HG02763 (cell line): ENCODE measurements at regions not wholly inside any gene's neighbourhood (a gene's known extent, or its start where the extent isn't known, plus 50 kb on each side); places are given as distances from the start of the nearest gene placed in this dataset.

Source experiments
- ATAC-seq: cut with Tn5 transposase; IDR thresholded peaks from one replicate; pipeline ENCODE4 v1.9.1; 2021; ENCODE audit warnings: mild to moderate bottlenecking, moderate library complexity; ENCODE audit not compliant: unreplicated experiment

DNA sequence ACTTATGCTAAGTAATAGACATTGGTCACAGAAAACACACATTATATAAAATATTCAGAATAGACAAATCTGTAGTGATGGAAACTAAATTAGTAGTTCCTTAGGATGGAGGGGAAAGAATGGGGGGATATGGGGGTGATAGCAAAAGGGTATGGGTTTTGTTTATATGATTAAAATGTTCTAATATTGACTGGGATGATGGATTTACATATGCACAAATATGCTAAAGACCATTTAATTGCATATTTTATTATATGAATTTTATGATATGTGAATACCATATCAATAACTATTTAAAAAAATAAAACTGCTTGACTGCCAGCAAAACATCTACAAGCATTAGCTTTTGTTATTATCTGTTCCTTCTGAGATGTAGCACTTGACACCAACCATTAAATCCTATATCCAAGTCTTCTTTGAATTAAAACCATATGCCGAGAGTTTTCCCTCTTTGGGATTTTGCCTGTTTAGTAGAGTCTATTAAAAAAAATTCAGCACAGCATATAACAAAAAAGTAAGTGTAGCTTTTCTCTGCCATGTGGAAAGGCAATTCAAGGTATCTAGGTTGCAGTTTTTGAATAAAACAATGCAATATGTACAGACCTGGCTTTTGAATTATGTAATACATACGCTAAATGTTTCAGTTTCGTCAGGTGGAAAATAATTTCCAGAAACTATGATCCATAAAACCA, 2584.1 kb upstream of the PCDH20 start:
- no peak for ATAC-seq

GRCh38 chr13:63983366-63983765, 2567.7 kb upstream of the PCDH20 start:
- no peak for ATAC-seq

- no peak for ATAC-seq
Measured at GRCh38 chr13:63979951-63980350, 2564.3 kb upstream of the PCDH20 start.

DNA sequence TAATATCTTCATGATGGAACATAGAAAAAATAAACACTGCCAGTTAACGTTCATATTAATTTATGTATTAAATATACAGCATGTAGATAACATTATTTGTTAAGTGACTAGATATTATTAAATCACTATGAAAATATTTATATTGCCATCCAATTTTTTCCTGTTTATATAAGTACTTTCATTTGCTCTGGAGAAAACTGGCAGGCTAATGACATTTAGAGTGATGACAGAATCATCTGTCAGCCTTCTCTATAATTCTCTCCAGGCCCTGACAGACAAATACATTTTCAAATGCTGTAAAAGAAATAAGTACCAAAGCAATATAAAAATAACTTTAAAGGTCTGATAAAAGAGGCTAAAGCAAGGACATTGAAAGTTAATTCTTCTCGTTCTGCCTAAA, 2556.7 kb upstream of the PCDH20 start:
- ATAC-seq = no peak

GRCh38 chr13:63954683-63955082, 2539.0 kb upstream of the PCDH20 start:
- ATAC-seq = no peak

DNA sequence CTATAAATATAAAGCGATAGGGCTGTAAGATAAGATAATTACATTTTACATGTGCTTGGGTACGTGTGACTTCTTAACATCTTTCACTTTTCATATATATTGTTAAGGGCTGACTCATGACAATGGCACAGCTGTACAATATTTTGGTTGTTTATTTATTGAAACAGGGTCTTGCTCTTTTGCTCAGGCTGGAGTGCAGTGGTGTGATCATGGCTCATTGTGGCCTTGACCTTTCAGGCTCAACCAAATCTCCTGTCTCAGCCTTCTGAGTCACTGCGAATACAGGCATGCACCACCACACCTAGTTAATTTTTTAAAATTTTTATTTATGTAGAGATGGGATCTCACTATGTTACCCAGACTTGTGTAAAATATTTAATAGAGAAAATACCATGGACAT, 2532.4 kb upstream of the PCDH20 start:
- no peak for ATAC-seq

DNA sequence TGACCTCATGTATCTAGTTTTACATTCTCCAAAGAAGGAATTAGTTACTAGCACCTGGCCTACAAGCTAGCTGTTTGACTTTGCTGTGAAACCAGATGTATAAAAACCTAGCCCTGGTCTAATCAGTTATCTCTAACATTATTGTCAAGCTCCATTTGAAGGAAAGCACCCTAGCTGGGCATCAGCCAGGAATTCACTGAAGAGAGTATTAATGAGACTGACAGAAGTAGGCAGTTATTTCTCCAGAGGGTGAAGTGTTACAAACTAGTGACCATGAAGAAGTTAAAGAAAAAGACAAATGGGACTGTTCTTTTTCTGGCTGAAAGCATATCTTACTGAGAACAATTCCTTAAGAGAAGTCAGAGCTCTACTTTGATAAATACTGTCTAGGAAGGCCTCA, 2529.3 kb upstream of the PCDH20 start:
- no peak for ATAC-seq

GRCh38 chr13:63942372-63942771, 2526.7 kb upstream of the PCDH20 start:
- ATAC-seq = no peak

- ATAC-seq = no peak
Measured at GRCh38 chr13:63938851-63939250, 2523.2 kb upstream of the PCDH20 start.

DNA sequence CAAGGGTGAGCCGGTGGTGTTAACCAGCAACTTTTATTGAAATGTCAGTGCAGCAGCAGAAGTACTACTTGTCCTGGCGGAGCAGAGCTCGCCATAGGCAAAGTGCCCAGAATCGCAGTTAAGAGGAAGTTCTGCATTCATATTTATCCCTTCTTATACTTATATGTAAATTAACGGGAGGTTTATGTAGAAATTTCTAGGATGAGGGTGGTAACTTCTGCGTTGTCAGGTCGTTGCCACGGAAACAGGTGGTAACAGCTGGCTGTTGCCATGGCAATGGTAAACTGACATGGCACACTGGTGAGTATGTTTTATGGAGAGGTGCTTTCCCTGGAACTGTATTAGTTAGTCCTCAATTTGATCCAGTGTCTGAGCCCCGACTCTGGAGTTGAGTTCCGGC, 2494.9 kb upstream of the PCDH20 start:
- ATAC-seq = no peak

GRCh38 chr13:63909726-63910375, 2494.2 kb upstream of the PCDH20 start:
- ATAC-seq = no peak

DNA sequence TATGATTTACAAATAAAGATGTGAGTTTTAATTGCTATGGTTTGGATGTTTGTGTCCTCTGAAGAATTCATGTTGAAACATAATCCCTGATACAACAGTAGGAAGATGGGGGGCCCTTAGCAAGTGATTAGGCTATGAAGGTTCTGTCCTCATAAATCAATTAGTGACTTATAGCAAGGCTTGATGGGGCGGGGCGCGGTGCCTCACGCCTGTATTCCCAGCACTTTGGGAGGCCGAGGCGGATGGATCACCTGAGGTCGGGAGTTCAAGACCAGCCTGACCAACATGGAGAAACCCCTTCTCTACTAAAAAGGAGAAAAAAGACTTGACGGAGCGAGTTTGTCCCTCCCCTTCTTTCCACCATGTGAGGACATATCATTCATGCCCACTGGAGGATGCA, 2486.5 kb upstream of the PCDH20 start:
- no peak for ATAC-seq

DNA sequence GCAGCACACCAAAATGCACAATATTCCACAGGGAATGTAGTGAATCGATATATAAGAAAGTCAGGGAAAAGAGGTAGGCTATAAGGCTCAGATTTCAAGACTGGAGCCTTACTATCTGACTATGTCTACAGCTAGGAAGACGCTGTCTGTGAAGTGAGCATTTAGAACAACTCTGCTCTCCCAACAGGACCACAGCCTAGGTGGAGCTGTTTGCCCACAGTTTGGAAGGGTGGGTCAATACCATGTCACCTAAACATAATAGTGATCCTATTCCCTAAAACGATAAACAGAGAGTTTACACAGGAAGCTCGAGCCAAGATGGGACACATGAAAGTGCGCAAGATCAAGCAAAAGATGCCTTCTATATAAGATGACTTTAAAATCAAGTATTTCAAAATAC, 2486.0 kb upstream of the PCDH20 start:
- ATAC-seq = no peak

- no peak for ATAC-seq
Measured at GRCh38 chr13:63900406-63900805, 2484.8 kb upstream of the PCDH20 start.

- no peak for ATAC-seq
Measured at GRCh38 chr13:63896321-63896720, 2480.7 kb upstream of the PCDH20 start.

DNA sequence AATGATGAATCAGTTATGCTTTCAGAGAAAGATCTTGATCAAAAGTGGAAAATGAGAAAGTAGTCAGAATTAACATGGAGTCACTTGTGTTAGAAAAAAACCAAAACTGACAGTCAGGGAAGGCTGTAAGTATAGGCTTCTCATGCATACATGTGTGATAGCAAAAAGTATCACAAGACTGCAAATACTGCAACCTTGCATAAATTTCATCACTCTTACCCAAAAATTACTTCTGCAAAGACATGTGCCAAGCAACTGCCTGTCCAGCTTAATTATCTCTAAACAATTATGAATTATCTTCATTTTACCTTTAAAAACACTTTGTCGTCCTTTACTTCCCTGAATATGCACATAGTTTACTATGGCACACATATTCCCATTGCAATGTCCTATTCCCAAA, 2466.4 kb upstream of the PCDH20 start:
- no peak for ATAC-seq

DNA sequence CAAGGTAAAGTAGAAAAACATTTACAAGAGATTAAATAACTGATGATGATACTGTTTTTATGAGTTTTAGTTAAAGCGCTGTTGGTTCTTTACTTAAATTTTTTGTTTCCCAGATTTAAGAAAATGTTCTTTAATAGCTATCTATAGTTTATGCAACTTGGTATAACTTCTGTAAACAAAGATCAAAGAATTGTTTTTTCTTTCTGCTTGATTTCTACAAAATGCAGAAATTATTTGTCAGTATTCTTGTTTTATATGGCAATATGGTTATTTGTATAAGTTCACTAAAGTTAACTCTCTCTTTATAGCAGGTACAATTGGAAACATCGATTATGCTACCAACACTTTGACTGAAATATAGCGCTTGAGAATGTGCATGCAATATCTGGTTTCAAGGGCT, 2465.1 kb upstream of the PCDH20 start:
- ATAC-seq = no peak

DNA sequence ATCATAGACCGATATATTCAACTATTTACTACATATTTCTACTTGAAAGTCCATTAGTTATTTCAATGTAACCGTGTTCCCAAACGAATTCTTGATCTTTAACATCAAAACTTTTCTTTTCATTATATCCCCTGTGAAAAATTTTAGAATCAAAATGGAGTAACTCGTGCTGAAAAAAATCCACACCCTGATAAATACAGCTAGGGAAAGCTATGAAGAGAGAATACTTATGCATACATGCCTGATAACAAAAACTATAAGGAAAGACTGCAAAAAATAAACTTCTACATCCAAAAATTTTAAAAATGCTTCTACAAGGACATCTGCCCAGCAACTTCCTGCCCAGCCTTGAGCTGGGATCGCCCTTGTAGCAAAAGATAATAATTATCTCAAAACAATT, 2458.3 kb upstream of the PCDH20 start:
- no peak for ATAC-seq

GRCh38 chr13:63864171-63864902, 2448.7 kb upstream of the PCDH20 start:
- ATAC-seq = no peak

DNA sequence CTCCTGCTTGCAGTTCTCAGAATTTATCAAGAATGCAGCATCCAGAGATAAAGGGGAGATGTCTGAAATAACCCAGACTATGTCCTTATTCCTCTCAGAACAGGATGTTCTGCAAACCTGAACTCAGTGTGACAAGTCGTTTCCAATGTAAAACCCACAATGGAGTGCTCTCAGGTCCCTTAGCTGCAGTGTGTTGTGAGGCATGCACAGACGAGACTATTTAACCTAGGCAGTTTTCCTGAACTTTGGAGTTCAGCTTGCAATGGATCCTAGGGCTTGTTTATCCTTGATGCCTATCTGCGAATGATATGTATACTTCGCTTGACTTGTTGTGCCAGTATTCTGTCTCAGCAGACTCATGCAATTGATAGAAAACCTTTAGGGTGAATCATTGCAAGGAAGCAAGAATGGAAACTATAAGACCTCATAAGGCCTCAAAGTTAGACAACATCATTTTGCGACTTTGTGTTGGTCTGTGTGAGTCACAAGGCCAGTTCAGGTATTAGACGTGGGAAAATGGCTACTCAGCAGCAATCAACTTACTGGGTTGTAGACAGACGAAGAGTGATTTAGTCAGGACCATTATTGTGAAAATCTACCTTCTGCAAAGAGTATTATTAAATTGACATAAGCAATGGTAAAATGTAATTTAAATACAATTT, 2439.9 kb upstream of the PCDH20 start:
- ATAC-seq = no peak

GRCh38 chr13:63853816-63854215, 2438.2 kb upstream of the PCDH20 start:
- ATAC-seq = no peak

DNA sequence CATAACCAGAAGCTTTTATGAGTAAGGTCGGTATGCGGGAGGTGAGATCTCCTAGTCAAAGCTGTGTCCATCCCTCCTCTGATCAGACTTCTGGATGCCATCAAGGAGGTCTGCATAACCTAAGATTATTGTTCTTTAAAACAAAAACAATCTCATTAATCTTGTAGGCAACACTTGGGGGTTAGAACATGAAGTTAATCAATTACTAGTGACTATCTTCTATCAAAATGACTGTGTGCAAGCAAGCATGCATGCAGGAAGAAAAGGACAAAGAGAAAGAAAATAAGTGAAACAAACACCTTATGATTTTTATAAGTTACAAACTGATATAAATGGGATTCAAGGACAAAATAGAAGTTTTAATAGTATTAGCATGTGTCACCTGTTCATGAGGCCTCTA, 2435.9 kb upstream of the PCDH20 start:
- no peak for ATAC-seq
